ENCODE measurements at regions not wholly inside any gene's neighbourhood (a gene's known extent, or its start where the extent isn't known, plus 50 kb on each side); places are given as distances from the start of the nearest gene placed in this dataset.

DNA sequence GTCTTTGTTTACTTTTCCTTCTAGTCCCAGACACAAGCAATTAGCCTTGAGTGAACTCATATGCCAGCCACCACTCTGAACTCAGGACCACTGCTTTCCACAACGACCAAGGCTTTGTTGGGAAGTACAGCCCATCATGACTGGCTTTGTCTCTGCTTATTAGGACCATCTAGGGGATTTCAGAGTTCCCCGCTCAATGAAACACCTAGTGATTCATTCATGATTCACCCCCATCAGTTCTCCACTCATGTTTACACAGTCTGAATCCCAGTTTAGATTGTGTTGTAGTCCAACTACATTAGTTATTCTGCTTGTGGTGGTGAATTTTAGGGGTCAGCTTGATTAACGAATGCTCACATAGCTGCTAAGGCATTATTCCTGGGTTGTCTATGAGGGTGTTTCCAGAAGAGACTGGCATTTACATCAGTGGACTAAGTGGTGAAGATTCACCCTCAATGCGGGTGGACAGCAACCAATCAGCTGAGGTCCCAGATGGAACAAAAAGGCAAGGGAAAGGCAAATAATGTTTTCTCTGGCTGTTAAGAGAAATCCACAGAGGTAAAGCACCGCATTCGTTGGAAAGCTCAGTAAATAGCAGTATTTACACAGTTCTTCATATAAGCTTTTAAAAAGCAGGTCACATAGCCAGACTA lies 122.7 kb downstream of the RGS21 start:
- POLR2A ChIA-PET, result no interaction called here
- peak; percentile 63 for DNase-seq (ENCODE audit: low read depth, low spot score)
- Histone ChIP-seq H3K27ac (ENCODE audit: low read depth, low read length) (peak overlapping the region; percentile 71), H3K27me3 (ENCODE audit: control insufficient read depth, insufficient read depth, low read length) (no peaks in the 10 kb centered on the region), H3K9me3 (ENCODE audit: control insufficient read depth, insufficient read depth, low read length) (no peaks in the 10 kb centered on the region), H3K4me3 (ENCODE audit: low read depth, low read length) (no peak overlapping the region)
- no peak for TF ChIP-seq CTCF (IDR thresholded peaks at IDR 0.05; ENCODE audit: low read depth, low read length)
- CTCF ChIA-PET, result no interaction called here

DNA sequence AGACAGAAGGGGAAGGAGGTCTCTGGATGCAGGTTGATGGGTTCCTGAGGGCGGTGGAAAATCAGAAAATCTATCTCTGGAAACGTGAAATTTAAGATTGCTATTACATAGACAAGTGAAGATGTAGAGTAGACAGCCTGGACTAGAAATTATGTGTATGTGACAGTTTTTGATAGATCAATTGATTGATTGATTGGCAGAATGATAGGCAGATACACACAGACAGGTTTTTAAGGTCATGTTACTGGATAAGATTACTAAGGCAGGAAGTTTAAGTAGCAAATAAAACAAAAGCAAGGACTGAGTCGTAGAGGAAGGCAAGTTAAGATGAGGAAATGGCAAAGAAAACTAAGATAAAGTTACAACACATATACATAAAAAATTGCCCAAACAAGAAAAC lies 124.7 kb downstream of the RGS21 start:
- ChIA-PET CTCF (no interaction called here), POLR2A (no interaction called here)
- Histone ChIP-seq H3K9me3 (ENCODE audit: control insufficient read depth, insufficient read depth, low read length) (no peaks in the 10 kb centered on the region), H3K4me3 (ENCODE audit: low read depth, low read length) (no peak overlapping the region), H3K27ac (ENCODE audit: low read depth, low read length) (no peak overlapping the region), H3K27me3 (ENCODE audit: control insufficient read depth, insufficient read depth, low read length) (no peaks in the 10 kb centered on the region)
- TF ChIP-seq CTCF (IDR thresholded peaks at IDR 0.05; ENCODE audit: low read depth, low read length), result no peak
- no peak for DNase-seq (ENCODE audit: low read depth, low spot score)

GRCh38 chr1:192442736-192443135 lies 125.9 kb downstream of the RGS21 start:
- Histone ChIP-seq H3K27me3 (ENCODE audit: control insufficient read depth, insufficient read depth, low read length) (no peaks in the 10 kb centered on the region), H3K9me3 (ENCODE audit: control insufficient read depth, insufficient read depth, low read length) (no peaks in the 10 kb centered on the region), H3K4me3 (ENCODE audit: low read depth, low read length) (no peak overlapping the region), H3K27ac (ENCODE audit: low read depth, low read length) (no peak overlapping the region)
- POLR2A ChIA-PET, result no interaction called here
- CTCF ChIA-PET, result interaction anchor here (1.5 kb wide), 1 partner anchor 450 kb away, joined by 3 read pairs; no protein-coding TSS in a partner anchor
- TF ChIP-seq CTCF (IDR thresholded peaks at IDR 0.05; ENCODE audit: low read depth, low read length), result no peak
- no peak for DNase-seq (ENCODE audit: low read depth, low spot score)

GRCh38 chr1:192443616-192444015 lies 126.8 kb downstream of the RGS21 start:
- CTCF ChIA-PET, result interaction anchor here (1.5 kb wide), 1 partner anchor 450 kb away, joined by 6 read pairs; no protein-coding TSS in a partner anchor
- no peaks in the 10 kb centered on the region for H3K9me3 ChIP-seq (ENCODE audit: control insufficient read depth, insufficient read depth, low read length)
- no peak overlapping the region for H3K27ac ChIP-seq (ENCODE audit: low read depth, low read length)
- no peak for DNase-seq (ENCODE audit: low read depth, low spot score)
- no peak for TF ChIP-seq CTCF (IDR thresholded peaks at IDR 0.05; ENCODE audit: low read depth, low read length)
- H3K27me3 ChIP-seq (ENCODE audit: control insufficient read depth, insufficient read depth, low read length), result no peaks in the 10 kb centered on the region
- POLR2A ChIA-PET, result no interaction called here
- no peak overlapping the region for H3K4me3 ChIP-seq (ENCODE audit: low read depth, low read length)

DNA sequence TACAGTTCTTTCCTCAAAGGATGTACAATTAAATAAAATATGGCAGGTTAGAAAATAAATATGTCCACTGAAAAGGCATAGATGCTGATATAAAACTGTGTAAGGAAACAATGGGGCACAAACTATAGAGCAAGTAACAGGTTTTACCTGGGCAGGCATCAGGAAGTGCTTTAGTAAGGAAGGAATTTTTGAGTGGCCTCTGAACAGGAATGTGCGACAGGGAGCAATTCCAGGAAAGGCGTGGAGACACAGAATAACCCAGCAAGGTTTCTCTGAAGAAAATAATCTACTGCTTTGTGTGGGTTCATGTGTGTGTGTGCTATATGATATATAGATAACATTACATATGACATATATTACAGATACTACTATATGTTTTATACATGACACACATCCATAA lies 128.4 kb downstream of the RGS21 start:
- POLR2A ChIA-PET, result no interaction called here
- CTCF ChIA-PET, result no interaction called here

More for the DNA sequence above, 128.4 kb downstream of the RGS21 start:
- TF ChIP-seq CTCF (IDR thresholded peaks at IDR 0.05; ENCODE audit: low read depth, low read length), result no peak
- DNase-seq (ENCODE audit: low read depth, low spot score), result no peak
- Histone ChIP-seq H3K27me3 (ENCODE audit: control insufficient read depth, insufficient read depth, low read length) (no peaks in the 10 kb centered on the region), H3K27ac (ENCODE audit: low read depth, low read length) (no peak overlapping the region), H3K9me3 (ENCODE audit: control insufficient read depth, insufficient read depth, low read length) (no peaks in the 10 kb centered on the region), H3K4me3 (ENCODE audit: low read depth, low read length) (no peak overlapping the region)

Measured in AG04450 (cell line).